ENCODE measurements at regions not wholly inside any gene's neighbourhood (a gene's known extent, or its start where the extent isn't known, plus 50 kb on each side); places are given as distances from the start of the nearest gene placed in this dataset.

- no peak for TF ChIP-seq POLR2A (IDR thresholded peaks at IDR 0.05)
- TF ChIP-seq, protein P1, sequence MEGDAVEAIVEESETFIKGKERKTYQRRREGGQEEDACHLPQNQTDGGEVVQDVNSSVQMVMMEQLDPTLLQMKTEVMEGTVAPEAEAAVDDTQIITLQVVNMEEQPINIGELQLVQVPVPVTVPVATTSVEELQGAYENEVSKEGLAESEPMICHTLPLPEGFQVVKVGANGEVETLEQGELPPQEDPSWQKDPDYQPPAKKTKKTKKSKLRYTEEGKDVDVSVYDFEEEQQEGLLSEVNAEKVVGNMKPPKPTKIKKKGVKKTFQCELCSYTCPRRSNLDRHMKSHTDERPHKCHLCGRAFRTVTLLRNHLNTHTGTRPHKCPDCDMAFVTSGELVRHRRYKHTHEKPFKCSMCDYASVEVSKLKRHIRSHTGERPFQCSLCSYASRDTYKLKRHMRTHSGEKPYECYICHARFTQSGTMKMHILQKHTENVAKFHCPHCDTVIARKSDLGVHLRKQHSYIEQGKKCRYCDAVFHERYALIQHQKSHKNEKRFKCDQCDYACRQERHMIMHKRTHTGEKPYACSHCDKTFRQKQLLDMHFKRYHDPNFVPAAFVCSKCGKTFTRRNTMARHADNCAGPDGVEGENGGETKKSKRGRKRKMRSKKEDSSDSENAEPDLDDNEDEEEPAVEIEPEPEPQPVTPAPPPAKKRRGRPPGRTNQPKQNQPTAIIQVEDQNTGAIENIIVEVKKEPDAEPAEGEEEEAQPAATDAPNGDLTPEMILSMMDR (IDR thresholded peaks at IDR 0.05): no peak
Observed at GRCh38 chrX:113212052-113212451, 371.4 kb upstream of the AMOT start.
